WI38 (cell line): ENCODE measurements at regions not wholly inside any gene's neighbourhood (a gene's known extent, or its start where the extent isn't known, plus 50 kb on each side); places are given as distances from the start of the nearest gene placed in this dataset.

Source experiments
- H3K4me3 ChIP-seq: 2 replicates; pipeline ENCODE4 v1.5.1; 2011; ENCODE audit warnings: low read depth, mild to moderate bottlenecking, control low read depth, low read length
- TF ChIP-seq, protein P1 (sequence below): IDR thresholded peaks from 2 replicates; pipeline ENCODE4 v1.5.1; 2012; ENCODE audit warnings: low read depth, mild to moderate bottlenecking, control low read depth, low read length

DNA sequence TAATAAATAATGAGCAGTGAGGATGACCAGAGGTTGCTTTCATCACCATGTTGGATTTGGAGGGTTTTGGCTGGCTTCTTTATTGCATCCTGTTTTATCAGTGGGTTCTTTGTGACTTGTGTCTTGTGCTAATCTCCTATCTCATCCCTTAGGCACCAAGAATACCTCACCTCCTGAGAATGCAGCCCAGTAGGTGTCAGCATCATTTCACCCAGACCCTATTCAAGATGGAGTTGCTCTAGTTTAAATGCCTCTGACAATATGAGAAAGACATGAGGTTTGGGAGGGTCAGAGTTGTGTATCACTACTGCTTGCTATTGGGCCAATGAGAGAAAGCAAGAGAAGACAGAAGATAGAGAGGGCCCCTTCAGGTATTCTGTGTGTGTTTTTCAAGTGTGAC, 592.2 kb downstream of the ETNK1 start:
- TF ChIP-seq, protein P1, sequence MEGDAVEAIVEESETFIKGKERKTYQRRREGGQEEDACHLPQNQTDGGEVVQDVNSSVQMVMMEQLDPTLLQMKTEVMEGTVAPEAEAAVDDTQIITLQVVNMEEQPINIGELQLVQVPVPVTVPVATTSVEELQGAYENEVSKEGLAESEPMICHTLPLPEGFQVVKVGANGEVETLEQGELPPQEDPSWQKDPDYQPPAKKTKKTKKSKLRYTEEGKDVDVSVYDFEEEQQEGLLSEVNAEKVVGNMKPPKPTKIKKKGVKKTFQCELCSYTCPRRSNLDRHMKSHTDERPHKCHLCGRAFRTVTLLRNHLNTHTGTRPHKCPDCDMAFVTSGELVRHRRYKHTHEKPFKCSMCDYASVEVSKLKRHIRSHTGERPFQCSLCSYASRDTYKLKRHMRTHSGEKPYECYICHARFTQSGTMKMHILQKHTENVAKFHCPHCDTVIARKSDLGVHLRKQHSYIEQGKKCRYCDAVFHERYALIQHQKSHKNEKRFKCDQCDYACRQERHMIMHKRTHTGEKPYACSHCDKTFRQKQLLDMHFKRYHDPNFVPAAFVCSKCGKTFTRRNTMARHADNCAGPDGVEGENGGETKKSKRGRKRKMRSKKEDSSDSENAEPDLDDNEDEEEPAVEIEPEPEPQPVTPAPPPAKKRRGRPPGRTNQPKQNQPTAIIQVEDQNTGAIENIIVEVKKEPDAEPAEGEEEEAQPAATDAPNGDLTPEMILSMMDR: no peak
- no peak overlapping the region for H3K4me3 ChIP-seq

DNA sequence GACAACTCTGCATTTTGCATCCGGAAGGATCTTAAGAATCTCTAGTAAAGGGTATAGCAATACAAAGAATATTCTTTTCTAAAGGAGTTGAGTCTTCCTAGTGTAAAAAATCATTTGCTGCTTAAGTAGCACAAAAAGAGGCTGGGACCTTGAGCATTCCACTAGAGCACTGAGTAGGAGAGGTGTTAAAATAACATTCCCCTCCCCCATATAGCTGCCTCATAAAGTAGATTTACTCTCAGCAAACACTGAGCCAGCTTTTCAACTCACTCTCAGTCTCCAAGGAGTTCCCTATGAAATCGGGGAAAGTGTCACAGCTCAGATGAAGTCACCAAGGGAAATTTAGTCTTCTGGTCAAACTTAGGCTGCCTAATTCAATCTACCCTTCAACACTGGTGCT, 592.7 kb downstream of the ETNK1 start:
- TF ChIP-seq, protein P1: no peak
- no peak overlapping the region for H3K4me3 ChIP-seq

DNA sequence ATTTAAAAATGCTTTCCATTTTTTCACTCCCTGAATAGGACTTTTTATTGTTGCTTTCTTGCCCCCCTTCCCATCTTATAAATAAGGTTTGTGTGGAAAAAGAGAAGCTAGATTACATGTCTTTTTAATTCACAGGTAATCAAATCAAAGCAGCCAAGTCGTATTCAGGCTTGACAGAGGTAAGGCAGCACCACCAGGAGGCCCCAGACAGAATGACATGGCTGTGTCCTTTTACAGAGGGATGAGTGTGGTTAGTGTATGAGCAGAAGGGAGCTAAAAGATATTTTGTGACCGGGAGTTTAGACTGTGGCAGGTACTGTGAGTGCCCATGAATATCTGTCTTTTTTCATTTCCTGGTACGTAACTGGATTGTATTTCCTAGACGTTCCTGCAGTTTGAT, 596.1 kb downstream of the ETNK1 start:
- no peak overlapping the region for H3K4me3 ChIP-seq
- TF ChIP-seq, protein P1: no peak

DNA sequence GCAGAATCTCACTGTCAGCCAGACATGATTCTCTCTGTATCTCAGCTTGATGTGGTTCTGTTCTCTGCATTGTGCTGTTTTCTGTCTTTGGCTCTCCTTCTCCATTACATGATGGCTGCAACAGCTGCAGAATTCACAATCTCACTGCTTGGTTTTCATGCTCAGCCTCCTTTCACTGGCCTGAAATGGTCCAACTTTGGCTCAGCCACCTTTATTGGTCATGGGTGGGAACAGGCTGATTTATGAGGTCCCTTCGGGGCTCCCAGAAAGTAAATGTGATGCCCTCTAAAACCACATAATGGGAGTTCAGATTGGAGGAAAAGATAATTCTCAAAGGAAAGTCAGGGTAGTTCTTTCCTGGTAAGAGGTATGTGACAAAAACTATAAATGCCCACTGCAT, 597.0 kb downstream of the ETNK1 start:
- TF ChIP-seq, protein P1: no peak
- no peak overlapping the region for H3K4me3 ChIP-seq

DNA sequence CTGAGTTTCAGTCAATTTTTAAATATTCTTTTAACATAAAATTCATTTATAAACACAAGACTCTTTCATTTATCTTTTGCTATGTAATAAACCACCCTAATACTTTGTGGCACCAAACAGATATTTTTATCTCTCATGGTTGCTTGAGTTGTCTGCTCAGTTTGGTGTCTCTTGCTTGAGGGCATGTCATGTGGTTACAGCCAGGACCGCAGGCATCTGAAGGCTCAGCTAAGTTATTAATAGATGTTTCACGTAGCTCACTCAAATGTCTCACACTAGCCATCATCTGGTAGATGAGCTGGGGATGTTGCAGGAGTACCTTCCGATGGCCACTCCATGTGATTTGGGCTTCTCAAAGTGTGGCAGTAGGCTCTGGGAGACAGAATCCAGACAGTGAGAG, 597.8 kb downstream of the ETNK1 start:
- TF ChIP-seq, protein P1: no peak
- no peak overlapping the region for H3K4me3 ChIP-seq

DNA sequence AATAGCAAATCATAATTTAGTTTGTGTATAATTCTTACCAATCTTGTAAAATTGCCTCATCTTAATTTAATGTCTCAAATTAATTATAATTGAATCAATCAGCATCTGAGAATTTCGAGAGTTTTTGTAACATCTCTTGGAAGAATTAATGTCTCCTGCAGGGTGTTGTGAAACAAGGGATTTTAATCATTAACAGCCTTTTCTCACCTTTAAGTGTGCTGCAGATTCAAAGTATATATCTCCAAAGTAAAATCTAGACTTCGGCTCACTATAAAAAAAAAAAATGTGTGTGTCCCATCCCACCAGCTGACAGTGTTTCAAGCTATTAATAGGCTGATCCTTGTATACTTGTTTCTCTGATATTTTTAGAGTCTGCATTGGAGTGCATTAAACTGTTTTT, 603.1 kb downstream of the ETNK1 start:
- H3K4me3 ChIP-seq: no peak overlapping the region
- TF ChIP-seq, protein P1: no peak

DNA sequence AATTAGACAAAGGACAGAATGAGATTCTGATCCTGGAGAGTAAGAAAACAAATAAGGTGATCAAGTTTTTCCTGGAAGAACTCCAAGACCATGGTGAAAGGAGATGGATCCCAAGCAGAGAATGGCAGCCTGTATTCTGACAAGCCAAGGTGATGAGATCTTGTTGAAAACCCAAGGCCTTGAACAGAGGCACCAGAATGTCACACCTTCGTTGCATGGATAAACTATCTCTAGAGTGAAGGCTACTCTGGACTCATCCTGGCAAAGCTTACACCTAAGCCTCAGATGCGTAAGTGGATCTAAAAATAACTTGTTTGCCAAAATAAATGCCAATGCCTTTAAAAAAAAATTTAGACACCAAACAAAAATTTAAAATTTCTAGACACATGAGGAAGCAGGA, 605.9 kb downstream of the ETNK1 start:
- TF ChIP-seq, protein P1: no peak
- no peak overlapping the region for H3K4me3 ChIP-seq
